PC-3 (cell line): ENCODE measurements at regions not wholly inside any gene's neighbourhood (a gene's known extent, or its start where the extent isn't known, plus 50 kb on each side); places are given as distances from the start of the nearest gene placed in this dataset.

Experiments used
- EZH2 ChIP-seq: fragments of 300-600 bp; sonication (generic); IDR thresholded peaks from one replicate; pipeline ENCODE4 v1.6.1; 2017; ENCODE audit warnings: antibody characterized with exemption, mild to moderate bottlenecking, low read length; ENCODE audit not compliant: unreplicated experiment
- TF ChIP-seq, protein P1 (sequence below): fragments of 300-600 bp; sonication (generic); conservative IDR thresholded peaks from 2 replicates; pipeline ENCODE4 v1.5.1; 2017; ENCODE audit warnings: antibody characterized with exemption, low read depth, mild to moderate bottlenecking, low read length

DNA sequence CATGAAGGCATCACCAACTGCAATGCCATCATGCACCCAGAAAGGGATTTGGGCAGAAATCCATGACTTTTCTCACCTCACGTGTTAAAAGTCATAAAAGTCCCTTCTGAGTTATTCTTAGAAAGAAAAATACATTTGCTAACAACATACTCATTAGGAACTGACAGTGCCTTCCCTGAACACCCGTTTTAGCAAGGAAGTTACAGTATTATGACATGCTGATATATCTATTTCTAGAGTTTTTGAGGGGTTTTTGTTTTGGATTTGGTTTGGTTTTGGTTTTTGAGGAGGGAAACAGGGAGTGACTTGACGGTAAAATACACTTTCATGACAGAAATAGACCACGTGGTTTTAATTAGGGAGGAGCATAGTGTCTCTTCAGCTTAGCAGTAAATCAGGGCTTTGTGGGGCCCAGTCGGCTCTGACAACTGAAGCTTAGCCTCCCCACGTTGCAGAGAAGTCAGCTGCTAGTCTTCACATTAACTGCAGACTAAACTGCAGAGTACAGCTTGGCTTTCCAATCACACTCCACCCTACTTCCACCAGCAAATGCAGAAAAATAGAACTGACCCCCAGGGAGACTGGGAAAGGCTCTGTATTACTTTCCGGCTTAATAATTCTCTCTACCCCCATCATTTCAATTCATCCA, 141.4 kb downstream of the FAM124B start:
- TF ChIP-seq, protein P1, sequence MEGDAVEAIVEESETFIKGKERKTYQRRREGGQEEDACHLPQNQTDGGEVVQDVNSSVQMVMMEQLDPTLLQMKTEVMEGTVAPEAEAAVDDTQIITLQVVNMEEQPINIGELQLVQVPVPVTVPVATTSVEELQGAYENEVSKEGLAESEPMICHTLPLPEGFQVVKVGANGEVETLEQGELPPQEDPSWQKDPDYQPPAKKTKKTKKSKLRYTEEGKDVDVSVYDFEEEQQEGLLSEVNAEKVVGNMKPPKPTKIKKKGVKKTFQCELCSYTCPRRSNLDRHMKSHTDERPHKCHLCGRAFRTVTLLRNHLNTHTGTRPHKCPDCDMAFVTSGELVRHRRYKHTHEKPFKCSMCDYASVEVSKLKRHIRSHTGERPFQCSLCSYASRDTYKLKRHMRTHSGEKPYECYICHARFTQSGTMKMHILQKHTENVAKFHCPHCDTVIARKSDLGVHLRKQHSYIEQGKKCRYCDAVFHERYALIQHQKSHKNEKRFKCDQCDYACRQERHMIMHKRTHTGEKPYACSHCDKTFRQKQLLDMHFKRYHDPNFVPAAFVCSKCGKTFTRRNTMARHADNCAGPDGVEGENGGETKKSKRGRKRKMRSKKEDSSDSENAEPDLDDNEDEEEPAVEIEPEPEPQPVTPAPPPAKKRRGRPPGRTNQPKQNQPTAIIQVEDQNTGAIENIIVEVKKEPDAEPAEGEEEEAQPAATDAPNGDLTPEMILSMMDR, result no peak
- no peak for TF ChIP-seq EZH2
